DMS79 treated with DMSO at 0.1 percent for 48 hours (cell line): ENCODE measurements at regions not wholly inside any gene's neighbourhood (a gene's known extent, or its start where the extent isn't known, plus 50 kb on each side); places are given as distances from the start of the nearest gene placed in this dataset.
"Not testable (repeated sequence)": the region's sequence is repeated elsewhere in the genome, so short reads cannot be mapped to it uniquely, and the experiment has no call there.

Source experiments
- DNase-seq: peaks from one replicate; lab custom pipeline; 2025; lab: John Stamatoyannopoulos, UW

DNA sequence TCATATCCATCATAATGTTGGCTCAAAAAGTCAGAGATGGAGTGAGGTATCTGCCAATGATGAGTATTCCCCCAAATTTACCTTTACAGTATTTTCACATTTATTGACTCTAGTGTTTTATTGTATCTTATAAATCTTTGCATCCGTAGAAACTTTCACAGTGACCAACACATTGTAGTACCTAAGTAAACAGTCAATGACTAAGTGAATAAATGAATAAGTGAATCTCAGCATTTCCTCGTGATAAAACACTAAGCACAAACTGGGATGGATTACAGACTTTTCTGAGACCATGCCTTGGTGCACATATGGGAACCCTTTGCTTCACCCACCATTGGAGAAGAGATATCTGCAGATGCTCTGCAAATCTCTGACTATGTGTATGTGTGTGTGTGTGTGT is 429.9 kb downstream of the NR4A2 start:
- DNase-seq: no peak

DNA sequence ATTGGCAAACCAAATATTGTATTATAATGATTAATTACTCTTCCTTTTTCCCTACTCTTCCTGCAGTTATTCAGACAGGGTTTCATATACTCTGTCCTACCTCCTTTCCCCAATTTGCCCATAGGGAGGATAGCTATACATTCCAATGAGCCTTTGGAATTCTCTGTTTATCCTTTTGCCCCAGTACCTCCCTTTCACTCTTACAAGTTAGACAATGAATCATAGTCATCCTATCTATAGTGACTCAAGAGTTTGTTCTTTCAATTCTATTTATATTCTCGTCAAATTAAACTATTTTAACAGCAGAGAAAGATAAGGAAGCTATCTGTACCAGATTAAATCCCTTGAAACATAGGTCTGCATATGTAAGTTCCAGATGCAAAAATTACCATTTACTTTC is 437.5 kb downstream of the NR4A2 start:
- DNase-seq: no peak

DNA sequence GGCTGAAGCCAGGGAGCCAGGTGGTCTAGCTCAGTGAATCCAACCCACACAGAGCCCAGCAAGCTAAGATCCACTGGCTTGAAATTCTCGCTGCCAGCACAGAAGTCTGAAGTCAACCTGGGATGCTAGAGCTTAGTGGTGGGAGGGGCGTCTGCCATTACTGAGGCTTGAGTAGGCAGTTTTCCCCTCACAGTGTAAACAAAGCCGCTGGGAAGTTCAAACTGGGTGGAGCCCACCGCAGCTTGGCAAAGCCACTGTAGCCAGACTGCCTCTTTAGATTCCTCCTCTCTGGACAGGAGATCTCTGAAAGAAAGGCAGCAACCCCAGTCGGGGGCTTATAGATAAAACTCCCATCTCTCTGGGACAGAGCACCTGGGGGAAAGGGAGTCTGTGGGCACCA is 452.1 kb downstream of the NR4A2 start:
- not testable (repeated sequence) for DNase-seq

DNA sequence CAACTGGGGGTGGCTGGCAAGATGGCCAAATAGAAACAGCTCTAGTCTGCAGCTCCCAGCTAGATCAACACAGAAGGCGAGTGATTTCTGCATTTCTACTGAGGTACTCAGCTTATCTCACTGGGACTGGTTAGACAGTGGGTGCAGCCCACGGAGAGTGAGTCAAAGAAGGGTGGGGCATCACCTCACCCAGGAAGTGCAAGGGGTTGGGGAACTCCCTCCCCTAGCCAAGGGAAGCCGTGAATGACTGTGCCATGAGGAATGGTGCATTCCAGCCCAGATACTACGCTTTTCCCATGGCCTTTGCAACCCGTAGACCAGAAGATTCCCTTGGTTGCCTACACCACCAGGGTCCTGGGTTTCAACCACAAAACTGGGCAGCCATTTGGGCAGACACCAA is 452.6 kb downstream of the NR4A2 start:
- DNase-seq: not testable (repeated sequence)

DNA sequence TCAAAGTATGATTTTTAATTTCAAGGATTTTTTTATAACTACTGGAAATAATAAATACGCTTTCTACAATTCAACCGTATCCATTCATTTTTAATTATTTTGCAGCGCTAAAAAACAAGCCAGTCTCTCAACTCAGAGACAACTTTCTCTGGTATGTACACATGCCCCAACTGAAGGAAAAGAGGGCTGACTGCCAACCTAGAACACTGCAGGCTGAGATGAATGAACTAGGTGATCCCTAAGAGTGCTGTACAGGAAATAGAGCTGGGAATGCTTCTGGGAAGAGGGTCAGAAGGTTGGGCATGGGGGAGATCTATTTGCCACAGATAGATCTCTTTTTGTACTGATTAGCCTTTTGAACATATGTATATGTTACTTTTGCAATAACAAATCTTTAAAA is 460.1 kb downstream of the NR4A2 start:
- no peak for DNase-seq

DNA sequence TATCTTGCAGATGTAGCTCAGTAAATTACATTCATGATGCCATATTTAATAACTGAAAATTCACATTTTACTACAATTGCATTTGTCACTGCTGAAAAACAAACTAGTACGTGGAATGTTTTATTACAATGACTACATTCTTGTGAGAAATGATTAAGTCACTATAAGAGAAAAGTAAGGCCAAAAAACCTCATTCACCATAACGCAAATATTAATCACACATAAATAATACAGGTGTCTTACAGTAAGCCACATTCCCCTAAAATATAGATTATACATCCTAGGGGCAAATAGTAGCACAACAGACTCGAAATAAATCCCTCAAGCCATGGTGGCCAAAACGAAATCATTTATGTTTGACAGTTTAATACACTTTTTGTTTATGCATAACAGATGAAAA is 460.6 kb downstream of the NR4A2 start:
- DNase-seq: no peak

DNA sequence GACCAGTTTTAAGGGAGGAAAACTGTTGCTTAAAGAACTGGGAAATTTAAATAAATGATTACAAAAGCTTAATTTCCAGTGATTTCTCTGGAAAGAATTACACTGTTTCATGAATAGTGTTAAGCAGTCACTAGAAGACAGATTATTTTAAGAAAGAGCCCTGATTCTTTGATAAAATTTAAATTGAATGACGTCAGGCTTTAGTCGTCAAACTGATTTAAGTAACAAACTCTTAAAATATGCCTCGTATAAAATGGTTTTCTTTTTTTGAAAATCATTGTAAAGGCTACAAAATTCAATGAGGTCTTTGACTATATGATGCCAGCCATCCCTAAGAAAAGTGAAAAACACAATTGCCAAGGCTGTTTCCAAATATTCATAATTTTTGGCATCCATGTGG is 465.0 kb downstream of the NR4A2 start:
- no peak for DNase-seq

DNA sequence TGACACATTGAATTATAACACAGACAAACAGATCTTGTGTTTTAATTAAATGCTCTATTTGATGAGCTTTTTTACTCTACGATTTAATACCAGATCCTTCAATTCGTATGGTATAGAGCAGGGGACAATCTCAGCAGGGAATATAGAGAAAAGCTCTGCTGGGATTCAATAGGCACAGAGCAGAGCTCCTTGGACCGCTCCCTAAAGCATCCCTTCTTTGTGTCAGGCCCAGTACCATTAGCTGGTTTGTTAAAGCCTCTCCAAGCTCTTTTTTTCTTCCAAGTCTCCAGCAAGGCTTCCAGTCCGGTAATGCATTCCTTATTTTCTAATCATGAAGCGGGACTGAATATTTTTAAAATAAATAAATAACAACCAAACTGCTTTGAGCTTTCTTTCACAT is 466.0 kb downstream of the NR4A2 start:
- DNase-seq: no peak

DNA sequence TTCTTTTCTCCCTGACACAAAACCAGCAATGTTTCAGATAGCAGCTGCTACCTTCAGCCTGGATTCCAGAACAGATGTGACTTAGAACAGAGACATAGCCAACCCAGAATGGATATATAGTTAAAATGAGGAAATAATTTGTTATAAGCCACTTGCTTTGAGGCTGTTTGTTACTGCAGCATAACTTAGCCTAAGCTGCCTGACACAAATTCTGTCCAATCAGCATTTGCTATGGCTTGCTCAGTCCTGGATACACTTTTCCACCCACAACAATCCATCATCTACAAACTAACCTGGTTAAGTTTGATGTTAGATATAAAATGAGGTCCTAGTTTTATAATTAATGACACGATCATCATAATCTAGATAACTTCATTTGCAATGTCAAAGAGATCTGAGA is 480.4 kb downstream of the NR4A2 start:
- DNase-seq: no peak

DNA sequence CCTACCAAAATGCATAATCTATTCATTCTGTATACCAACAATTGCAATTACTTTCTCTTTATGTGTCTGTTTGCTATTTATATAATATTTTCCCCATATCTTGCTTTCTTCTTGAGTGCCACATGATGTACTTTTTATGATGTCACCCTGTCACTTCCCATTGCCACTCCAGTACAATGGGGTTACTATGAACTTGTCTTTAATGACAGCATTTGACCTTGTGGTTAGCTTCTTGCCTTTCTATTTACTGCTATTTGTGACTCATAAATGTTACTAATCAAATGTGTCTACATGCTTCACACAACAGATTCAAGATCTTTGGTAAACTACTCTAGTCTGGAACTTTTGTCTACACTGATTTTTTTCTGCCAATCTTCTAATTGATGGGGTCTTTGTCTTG is 486.3 kb downstream of the NR4A2 start:
- DNase-seq: no peak

DNA sequence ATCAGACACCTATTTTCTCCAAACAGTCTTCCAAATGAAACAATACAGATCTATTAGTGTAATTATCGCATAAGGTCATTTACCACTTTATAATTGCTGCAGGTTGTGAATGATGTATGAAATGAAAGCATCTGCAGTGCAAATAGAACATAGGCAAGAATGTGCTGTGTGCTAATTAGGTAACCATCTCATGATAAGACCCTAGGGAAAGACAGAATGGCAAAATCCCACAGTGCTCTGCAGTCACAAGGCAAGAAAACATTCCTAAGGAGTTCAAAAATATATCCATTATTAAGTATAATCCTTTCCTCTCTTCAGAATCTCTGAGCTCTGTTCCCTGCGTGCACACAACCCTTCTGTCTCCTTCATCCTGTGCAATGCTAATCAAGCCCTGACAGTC is 488.1 kb downstream of the NR4A2 start:
- no peak for DNase-seq

DNA sequence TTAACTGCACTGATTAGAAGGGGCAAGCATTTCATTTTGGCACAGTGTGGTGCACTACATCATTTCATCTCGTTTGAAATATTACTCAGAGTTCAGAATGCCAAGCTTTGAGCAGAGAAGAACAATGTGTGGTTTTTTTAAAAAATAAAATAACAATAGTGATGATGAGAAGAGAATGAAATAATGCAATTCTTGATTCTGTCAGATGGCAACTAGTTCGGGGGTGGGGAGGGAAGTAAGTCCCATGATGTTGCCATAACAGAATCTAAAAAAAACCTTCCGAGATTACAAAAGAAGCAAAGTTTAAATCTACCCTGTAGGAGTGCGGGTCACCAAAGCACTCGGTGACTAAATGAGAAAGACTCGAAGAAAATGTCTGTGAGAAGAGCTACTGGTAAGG is 490.4 kb downstream of the NR4A2 start:
- no peak for DNase-seq

DNA sequence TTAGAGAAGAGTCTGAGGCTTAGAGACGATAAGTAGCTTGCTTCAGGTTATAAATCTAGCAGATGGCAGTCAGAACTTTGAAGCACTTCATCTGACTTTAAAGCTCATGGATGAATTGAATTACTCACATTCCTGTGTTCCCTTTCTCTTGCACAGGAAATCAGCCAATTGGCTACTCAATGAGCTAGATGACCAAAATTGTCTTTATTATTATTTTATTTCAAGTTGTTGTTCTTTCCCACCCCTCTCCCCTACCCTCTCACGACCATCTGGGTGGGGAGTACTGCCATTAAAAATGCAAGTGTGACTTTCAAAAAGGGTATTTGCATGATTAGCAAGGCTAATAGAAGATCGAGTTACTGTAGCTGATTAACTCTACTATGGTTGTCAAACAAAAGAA is 491.1 kb downstream of the NR4A2 start:
- DNase-seq: no peak

DNA sequence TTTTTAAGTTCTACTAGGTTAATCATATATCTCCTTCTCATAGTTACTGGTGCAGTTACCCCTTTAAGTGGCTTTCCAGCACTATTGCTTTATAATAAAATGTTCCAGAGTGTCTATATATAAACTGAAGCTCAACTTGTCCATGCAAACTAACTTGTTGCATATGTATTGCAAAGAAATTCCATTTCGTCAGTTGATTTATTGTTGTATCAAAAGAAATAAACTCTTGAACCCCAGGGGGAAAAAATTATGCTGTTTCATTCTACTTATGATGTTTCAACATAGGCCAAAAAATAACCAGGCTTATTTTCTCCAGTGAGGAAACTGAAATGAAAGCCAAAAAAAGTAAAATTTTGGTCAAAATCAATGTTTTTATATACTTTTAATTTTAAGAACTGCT is 491.9 kb downstream of the NR4A2 start:
- DNase-seq: no peak

DNA sequence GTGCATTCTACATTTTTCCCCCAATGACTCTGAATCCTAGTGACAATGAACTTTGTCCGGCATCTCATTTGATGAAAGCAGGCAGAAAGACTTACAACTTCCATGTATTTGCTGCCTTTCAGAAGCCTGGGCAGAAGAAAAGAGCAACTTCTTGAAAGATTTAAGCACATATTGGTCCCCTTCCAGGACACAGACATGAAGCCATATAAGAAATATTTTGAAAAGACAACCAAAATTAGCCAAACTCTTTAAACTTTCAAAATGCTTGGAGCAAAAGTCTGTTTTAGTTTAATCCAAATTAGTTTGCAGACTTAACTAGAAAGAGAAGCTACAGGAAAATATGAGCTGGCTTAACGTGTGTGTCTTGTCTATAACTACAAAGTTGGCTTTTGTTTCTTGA is 492.5 kb downstream of the NR4A2 start:
- DNase-seq: no peak

DNA sequence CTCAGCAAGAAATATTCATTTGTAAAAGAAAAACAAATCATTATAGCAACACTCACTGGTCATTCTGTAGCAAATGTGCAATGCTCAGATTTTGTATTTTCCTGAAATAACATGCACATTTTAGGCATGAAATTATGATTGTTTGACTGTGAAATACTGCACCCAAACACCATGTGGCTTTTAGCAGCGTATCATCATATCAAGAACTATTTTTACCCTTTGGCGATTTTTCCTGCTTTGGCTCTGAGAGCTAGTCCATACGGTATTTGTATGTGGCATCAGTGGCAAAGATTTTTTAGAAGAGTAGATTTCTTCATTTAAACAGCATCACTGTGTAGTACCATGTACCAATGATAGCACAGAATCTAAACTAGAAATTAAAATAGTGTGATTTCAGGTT is 493.1 kb downstream of the NR4A2 start:
- no peak for DNase-seq

DNA sequence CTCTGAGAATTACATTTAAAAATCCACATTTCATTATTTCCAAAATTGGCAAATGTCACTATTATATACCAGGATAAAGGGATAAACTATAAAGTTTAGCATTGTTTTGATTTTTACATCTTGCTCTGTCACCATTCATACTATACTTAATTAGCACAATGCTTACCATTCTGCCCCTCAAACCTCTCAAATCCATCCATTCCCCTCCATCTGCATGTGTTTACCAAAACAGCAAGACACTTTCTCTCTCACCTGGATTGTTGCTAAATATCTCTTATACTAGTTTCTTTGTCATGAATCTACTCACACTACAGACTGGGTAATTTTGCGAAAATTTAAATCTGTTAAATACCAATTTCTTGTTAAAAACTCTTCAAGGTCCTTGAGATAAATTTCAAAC is 496.1 kb downstream of the NR4A2 start:
- DNase-seq: no peak

DNA sequence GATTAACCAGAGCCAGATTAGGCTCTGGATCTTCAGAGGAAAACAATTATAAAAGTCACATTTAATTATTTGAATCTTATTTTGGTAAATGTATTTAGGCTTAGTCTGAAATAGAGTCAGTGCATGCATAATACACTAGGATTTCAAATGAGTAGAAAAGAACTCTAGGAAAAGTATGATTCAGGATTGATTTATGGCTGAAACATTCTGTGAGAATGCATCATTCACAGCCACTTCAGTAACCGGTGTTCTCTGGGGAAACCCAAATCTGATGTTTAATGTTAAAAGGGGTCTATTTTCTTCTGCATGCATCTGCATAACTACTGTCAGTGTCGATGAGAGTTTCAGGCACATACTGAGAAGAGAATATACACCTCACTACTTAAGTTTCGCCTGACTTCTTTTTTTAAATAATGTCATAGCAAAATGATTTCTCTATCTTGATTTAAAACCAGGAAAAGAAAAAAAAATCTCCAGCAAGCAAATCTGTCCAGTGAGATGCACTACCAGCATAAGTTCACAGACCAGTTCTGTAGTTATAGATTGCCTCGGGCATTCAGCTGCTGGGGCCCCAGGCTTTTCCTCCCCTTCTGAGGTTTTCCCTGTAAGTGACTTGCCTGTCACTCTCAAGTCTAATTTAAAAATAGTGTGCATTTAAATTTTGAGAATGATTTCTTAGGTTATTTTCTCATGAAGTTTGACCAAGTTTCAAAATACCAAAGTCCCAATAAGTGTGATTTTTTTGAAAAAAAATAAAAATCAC is 501.5 kb downstream of the NR4A2 start:
- no peak for DNase-seq

DNA sequence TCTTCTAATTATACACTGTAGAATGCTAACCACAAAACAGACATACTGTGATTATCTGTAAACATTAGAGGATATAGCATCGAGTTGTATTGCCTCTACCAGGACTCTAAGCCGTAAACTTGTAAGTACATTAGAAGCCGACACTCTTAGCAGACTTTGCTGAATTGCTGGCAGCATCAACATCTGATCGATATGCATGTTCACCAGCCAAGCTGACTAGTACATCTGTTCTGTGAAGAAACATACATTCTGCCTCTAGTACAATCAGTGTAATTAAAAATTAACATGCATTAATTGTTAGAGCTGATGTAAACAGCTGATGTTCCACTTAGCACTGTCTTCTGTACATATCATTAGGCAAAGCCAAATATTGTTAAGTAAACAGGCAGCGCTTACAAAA is 502.2 kb downstream of the NR4A2 start:
- no peak for DNase-seq

DNA sequence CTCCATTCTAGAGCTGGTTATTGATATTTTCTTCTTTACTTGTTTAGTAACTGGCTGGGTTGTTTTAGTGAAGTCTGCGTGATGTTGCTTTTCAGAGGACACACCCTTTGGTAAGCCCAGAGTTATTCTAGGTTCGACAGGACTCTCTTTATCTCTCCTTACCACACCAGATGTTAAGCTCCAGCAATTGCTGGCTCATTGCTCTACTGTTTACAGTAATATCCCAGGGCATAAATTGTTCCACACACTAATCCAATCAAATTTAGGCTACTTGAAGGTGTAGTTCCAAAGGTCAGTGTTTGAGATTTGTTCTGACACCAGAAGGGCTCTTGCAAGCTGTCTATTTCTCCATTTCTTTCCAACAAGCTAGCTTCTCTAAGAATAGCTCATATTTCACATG is 506.6 kb downstream of the NR4A2 start:
- no peak for DNase-seq

DNA sequence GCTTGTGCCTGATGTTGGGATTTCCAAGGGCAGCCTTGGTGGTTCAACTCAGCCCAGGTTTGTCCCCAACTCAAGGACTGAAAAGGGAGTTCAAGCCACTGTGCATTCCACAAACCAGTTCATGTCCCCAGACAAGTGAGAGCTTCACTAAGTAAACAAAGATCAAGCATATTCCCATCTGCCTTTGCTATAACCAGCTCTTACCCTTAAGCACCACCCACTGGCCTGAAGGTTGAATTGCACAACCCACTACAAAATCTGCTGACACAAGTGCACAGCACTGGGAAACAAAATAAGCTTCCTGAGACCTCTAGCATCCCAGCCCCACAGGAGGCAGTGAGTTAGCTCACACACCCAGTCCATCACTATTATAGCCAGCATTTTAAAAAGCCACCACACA is 516.7 kb downstream of the NR4A2 start:
- no peak for DNase-seq

DNA sequence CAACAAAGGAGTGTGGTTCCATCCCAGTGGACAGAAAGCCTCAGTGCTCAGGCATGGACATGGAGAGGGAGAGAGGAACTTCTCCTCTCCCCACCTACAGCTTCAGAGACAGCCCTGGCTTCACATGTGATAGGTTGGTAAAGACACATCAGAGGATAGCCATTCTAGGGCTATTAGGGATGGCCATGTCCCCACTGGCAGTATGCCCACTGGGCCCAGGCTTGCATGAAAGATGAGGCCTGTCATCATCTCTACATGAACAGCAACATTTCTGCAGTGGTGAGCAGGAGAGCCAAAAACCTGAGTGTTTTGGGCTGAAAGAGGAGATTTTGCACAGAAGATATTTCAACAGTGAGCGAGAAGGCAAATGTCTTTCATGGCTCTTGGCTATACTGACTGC is 517.2 kb downstream of the NR4A2 start:
- DNase-seq: no peak

DNA sequence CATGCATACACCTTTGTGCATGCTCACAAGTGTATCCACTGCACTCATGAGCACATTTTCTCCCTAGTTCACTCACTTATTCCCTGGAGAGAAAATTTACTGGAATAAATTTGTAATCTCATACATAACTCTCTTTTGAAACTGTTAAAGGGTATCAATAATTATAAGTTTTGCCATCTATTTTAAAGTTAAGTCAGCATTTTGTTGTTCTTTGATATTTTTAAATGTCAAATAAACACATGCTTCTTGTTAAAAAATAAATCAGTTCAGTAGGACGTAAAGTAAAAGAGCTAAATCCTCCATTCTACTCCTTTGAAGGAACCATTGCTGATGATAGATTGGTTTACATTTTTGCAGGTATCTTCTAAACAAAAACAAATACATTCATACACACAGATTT is 522.1 kb downstream of the NR4A2 start:
- no peak for DNase-seq

DNA sequence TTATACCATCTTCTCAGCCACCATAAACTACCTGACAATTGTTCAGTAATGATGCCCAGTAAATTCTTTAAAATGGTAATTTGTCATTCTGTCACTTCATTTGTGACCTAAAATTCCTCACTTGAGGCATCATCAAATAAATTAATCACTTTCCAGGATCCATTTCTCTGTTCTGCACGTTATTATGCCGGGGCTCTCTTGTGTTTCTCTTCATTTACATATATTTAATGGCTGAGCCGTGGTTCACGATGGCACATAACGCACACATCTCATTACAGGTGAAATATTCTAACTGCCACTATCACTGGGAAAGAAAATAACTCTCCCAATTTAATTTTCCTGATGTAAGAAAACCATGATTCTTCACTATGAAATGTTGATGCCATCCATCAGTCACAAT is 529.6 kb downstream of the NR4A2 start:
- DNase-seq: no peak

DNA sequence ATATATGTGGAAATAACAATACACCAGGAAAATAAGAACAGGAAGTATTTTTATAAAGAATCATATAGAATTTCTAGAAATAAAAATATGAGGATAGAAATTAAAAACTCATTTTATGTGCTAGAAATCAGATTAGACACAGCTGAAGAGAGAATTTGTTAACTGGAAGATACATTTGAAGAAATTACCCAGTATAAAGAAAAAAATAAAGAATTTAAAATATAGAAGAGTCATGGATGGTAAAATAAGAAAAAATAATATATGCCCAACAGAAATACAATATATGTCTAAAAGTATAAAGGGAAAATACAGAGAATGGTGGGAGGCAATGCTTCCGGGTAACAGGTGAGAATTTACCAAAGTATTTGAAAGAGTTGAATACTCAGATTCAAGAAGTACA is 539.9 kb downstream of the NR4A2 start:
- DNase-seq: no peak
